SIG-M5 treated with dmso at 0.1 percent for 504 hours (cell line): ENCODE measurements at regions not wholly inside any gene's neighbourhood (a gene's known extent, or its start where the extent isn't known, plus 50 kb on each side); places are given as distances from the start of the nearest gene placed in this dataset.
"Not testable (repeated sequence)": the region's sequence is repeated elsewhere in the genome, so short reads cannot be mapped to it uniquely, and the experiment has no call there.

Experiments
- DNase-seq: peaks from one replicate; lab custom pipeline; 2025; ENCODE audit not compliant: unreplicated experiment; lab: John Stamatoyannopoulos, UW

GRCh38 chr2:225788571-225789094 lies 389.1 kb downstream of the NYAP2 start:
- no peak for DNase-seq

DNA sequence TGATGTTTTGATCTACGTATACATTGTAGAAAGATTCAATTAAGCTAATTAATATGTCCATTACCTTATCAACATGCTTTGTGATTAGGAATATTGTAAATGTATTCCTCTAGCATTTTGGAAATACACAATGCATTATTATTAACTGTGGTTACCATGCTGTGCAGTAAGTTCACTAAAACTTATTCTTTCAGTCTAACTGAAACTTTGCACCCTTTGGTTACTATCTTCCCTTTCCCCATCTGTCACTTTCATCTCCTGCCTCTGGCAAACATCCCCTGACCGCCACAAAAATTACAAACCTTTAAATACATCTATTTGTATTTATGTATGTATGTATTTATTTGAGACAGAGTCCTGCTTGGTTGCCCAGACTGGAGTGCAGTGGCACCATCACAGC lies 388.0 kb downstream of the NYAP2 start:
- DNase-seq, result no peak

DNA sequence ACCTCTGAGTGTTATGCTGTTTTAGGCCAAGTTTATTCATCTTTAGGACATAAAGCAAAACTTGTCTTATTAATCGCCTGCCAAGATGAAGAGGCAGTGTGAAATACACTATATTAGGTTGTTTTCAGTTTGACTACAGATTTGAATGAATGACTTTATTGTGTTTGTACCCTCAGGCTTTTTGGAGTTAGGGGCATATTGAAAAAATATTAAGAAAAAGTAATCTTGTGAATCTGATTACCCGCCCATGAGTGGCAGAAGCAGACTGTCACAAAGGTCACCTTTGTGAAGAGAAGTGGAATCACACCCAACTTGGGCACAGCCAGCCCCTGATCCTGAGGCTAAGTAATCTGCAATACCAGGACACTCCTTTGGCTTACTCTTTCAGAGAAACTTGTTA lies 382.5 kb downstream of the NYAP2 start:
- DNase-seq, result no peak

GRCh38 chr2:225781145-225781544 lies 381.6 kb downstream of the NYAP2 start:
- no peak for DNase-seq

DNA sequence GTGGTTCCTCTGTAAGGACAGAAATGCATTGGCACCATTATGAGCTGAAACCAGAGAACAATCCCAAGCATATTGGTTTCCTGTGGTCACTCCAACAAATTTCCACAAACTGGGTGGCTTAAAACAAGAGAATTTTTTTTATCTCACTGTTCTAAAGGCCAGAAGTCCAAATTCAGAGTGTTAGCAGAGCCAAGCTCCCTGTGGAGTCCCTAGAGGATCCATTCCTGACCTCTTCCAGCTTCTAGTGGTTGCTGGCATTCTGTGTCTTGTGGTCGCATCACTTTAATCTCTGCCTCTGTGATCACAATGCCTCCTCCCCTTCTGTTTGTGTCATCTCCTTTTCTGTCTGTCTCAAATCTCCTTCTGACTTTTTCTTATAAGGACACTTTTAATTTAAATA lies 380.3 kb downstream of the NYAP2 start:
- DNase-seq, result no peak

DNA sequence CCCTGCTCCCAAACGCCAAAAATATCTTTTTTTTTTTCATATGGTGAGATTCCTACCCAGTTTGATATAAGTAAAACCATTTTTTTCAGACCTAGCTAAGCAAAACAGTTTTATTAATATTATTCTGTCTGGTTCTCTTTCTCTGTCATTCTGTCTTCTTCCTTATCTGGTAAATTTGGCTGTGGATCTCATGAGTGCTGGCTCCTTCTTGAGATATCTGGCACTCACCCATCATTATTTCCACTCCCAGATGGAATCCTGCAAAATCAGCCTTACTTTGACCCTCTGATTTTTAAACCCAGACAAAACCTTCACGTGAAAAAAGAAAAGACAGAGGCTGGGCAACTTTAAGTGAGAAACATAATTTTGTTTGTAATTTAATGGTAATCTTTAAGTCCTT lies 373.6 kb downstream of the NYAP2 start:
- DNase-seq, result no peak

GRCh38 chr2:225771701-225772100 lies 372.2 kb downstream of the NYAP2 start:
- no peak for DNase-seq

GRCh38 chr2:225768741-225769140 lies 369.2 kb downstream of the NYAP2 start:
- no peak for DNase-seq

GRCh38 chr2:225766431-225766830 lies 366.9 kb downstream of the NYAP2 start:
- no peak for DNase-seq

GRCh38 chr2:225765820-225766219 lies 366.3 kb downstream of the NYAP2 start:
- DNase-seq, result no peak

GRCh38 chr2:225764346-225764745 lies 364.8 kb downstream of the NYAP2 start:
- no peak for DNase-seq

- no peak for DNase-seq
Observed at GRCh38 chr2:225763711-225764110, 364.2 kb downstream of the NYAP2 start.

- DNase-seq, result no peak
Observed at GRCh38 chr2:225761396-225761795, 361.9 kb downstream of the NYAP2 start.

DNA sequence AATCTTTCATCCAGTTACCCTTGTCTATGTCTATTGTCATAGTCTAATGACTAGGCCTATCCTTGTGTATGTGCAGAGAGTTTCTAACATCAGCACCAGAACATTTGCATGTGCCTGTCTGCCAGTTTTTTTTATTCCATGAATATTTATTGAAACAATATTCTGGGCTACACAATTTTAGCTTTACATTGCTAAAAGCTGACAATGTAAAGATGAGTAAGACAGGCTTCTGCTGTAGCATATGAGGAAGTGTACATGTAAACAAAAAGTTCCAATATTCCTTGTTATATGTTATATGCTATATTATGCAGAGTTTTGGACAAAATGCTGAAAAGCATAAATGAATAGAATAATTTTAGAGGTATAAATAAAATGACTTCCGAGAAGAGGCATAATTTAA lies 357.7 kb downstream of the NYAP2 start:
- no peak for DNase-seq

- no peak for DNase-seq
Observed at GRCh38 chr2:225756198-225756597, 356.7 kb downstream of the NYAP2 start.

GRCh38 chr2:225748609-225749008 lies 349.1 kb downstream of the NYAP2 start:
- DNase-seq, result no peak

- not testable (repeated sequence) for DNase-seq
Observed at GRCh38 chr2:225743996-225744395, 344.5 kb downstream of the NYAP2 start.

DNA sequence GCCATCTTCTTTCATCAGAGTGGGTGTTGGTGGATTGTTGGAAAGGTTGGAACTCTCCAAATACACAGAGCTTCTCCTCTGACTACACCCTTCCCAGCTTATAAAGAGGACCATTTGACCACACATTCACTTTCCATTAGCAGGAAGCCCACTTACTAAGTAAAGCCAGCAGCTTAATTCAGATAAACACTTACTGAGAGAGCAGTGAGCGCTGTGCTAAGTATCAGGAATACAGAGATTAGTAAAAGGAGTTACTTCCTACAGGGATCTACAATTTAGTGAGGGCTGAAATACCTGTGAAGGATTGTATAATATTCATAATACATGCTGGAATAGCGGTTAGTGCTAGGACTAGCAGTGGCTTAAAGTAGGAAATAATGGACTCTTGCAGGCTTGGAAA lies 343.0 kb downstream of the NYAP2 start:
- DNase-seq, result no peak

DNA sequence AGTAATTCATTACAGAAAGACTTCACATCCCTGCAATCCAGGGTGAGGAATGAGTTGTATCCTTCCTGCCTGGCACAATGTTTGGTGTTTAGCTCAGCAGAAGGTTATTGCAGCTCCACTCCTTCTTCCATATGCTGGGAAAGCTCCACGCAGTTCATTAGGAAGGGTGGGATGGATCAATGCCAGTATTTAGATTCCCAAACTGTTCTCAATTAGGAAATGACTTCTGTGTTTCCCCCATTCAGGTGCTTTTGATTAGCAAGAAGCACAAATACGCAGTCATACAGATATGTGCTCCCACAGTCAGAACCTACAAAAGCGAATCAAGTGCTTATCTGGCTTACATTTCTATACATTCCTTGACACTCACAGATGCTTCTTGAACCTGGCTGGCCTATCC lies 340.6 kb downstream of the NYAP2 start:
- DNase-seq, result no peak

- peak; percentile 50 for DNase-seq
Observed at GRCh38 chr2:225739328-225739727, 339.8 kb downstream of the NYAP2 start.

- no peak for DNase-seq
Observed at GRCh38 chr2:225738735-225739134, 339.2 kb downstream of the NYAP2 start.

GRCh38 chr2:225737556-225737955 lies 338.0 kb downstream of the NYAP2 start:
- no peak for DNase-seq

- no peak for DNase-seq
Observed at GRCh38 chr2:225735844-225736243, 336.3 kb downstream of the NYAP2 start.

DNA sequence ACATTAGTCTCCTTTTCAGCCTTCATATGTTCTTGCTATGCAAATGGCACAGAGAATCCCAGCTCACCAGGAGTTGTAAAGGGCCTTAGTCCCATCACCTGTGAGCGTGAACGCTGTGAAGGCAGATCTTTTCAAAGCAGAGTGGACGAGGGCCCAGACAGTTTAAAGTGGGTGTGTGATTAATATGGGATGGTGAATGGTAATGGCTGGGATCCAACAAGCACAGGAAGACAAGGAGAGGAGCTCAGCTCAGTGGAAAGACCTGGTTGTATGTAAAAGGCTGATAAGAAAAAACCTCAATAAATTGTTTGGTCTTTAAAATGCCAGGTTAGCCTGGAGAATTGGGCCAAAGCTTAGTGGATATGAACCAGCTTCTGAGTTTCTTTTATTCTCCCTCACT lies 326.2 kb downstream of the NYAP2 start:
- no peak for DNase-seq
